Endothelial cell of umbilical vein (primary cell): ENCODE measurements at regions not wholly inside any gene's neighbourhood (a gene's known extent, or its start where the extent isn't known, plus 50 kb on each side); places are given as distances from the start of the nearest gene placed in this dataset.
"Not testable (repeated sequence)": the region's sequence is repeated elsewhere in the genome, so short reads cannot be mapped to it uniquely, and the experiment has no call there.

Experiments
- CTCF ChIP-seq, 2 donors: IDR thresholded peaks; 1 replicate in 1 of 2; 2 replicates in 1 of 2; pipeline ENCODE4 v1.5.1; 2011; ENCODE audit warnings: low read length in 2 of 2, mild to moderate bottlenecking in 2 of 2, moderate library complexity in 2 of 2, control low read depth in 1 of 2, inconsistent platforms in 1 of 2, low read depth in 1 of 2; ENCODE audit not compliant: insufficient read depth in 1 of 2; ENCODE audit errors: extremely low read depth in 1 of 2
- EZH2 ChIP-seq: IDR thresholded peaks from 2 replicates; pipeline ENCODE4 v1.6.1; 2012; ENCODE audit warnings: borderline replicate concordance, low read depth, mild to moderate bottlenecking, moderate library complexity, low read length, inconsistent platforms; ENCODE audit not compliant: severe bottlenecking
- JUN ChIP-seq: IDR thresholded peaks from 2 replicates; pipeline ENCODE4 v1.6.1; 2011; ENCODE audit warnings: borderline replicate concordance, low read depth; ENCODE audit not compliant: insufficient read length, insufficient read depth
- MYC ChIP-seq: IDR thresholded peaks from one replicate; pipeline ENCODE4 v1.6.1; 2011; ENCODE audit warnings: mild to moderate bottlenecking, low read depth, low read length
- POLR2A ChIP-seq: IDR thresholded peaks from 2 replicates; pipeline ENCODE4 v1.6.1; 2012; ENCODE audit warnings: low read depth, mild to moderate bottlenecking, control low read depth, low read length
- POLR2AphosphoS5 ChIP-seq: IDR thresholded peaks from 2 replicates; pipeline ENCODE4 v1.6.1; 2012; ENCODE audit warnings: low read depth, mild to moderate bottlenecking, control low read depth, low read length, moderate library complexity; ENCODE audit not compliant: insufficient read depth

- TF ChIP-seq CTCF (IDR thresholded peaks at IDR 0.05; ENCODE audit: extremely low read depth in 1 of 2, insufficient read depth in 1 of 2, low read depth in 1 of 2, low read length in 2 of 2); MYC; EZH2; POLR2A; JUN; POLR2AphosphoS5: not testable (repeated sequence)
Observed at GRCh38 chr1:183620-184335, 267.7 kb downstream of the OR4F29 start.
